ENCODE measurements at regions not wholly inside any gene's neighbourhood (a gene's known extent, or its start where the extent isn't known, plus 50 kb on each side); places are given as distances from the start of the nearest gene placed in this dataset.
"Not testable (repeated sequence)": the region's sequence is repeated elsewhere in the genome, so short reads cannot be mapped to it uniquely, and the experiment has no call there.

DNA sequence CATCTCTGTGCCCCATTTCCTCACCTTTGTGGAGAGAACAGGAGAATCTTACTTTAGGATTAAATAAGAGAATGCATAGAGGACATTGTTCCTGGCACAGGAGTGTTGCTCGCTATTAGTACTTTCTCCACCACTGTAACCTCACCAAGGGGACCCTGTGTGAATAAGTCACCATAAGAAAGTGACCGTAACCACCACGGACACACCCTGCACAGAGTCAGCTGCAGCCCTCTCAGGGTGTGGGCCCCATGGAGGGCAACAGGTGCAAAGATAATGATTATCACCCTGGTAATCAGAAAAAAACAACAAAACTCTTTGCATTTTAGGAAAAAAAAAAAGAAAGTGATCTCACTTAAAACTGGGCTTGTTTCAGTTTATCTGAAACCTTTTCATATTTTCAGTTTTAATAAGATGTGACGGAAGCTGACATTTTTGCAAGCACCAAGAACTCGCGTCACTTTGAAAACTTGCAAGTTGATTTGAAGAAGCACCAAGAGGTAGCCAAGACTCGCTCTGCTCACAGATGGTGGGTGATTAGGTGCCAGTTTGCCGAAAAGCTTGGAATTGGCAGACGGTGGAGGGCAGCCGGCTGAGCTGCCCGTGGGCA lies 87.0 kb upstream of the VRK1 start:
- H3K4me1 ChIP-seq: no peaks in the 10 kb centered on the region
- H3K36me3 ChIP-seq: no peaks in the 10 kb centered on the region
- TF ChIP-seq, protein P1, sequence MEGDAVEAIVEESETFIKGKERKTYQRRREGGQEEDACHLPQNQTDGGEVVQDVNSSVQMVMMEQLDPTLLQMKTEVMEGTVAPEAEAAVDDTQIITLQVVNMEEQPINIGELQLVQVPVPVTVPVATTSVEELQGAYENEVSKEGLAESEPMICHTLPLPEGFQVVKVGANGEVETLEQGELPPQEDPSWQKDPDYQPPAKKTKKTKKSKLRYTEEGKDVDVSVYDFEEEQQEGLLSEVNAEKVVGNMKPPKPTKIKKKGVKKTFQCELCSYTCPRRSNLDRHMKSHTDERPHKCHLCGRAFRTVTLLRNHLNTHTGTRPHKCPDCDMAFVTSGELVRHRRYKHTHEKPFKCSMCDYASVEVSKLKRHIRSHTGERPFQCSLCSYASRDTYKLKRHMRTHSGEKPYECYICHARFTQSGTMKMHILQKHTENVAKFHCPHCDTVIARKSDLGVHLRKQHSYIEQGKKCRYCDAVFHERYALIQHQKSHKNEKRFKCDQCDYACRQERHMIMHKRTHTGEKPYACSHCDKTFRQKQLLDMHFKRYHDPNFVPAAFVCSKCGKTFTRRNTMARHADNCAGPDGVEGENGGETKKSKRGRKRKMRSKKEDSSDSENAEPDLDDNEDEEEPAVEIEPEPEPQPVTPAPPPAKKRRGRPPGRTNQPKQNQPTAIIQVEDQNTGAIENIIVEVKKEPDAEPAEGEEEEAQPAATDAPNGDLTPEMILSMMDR (IDR thresholded peaks at IDR 0.05): no peak
- peaks cover 20% of the 10 kb centered on the region for H3K27me3 ChIP-seq (ENCODE audit: low read depth)
- no peak for ATAC-seq
- no peaks in the 10 kb centered on the region for H3K9me3 ChIP-seq
- H3K4me3 ChIP-seq: no peak overlapping the region
- no peak for DNase-seq
- no peak overlapping the region for H3K27ac ChIP-seq
- intact Hi-C loops (cut with DNase I): no loop called here

DNA sequence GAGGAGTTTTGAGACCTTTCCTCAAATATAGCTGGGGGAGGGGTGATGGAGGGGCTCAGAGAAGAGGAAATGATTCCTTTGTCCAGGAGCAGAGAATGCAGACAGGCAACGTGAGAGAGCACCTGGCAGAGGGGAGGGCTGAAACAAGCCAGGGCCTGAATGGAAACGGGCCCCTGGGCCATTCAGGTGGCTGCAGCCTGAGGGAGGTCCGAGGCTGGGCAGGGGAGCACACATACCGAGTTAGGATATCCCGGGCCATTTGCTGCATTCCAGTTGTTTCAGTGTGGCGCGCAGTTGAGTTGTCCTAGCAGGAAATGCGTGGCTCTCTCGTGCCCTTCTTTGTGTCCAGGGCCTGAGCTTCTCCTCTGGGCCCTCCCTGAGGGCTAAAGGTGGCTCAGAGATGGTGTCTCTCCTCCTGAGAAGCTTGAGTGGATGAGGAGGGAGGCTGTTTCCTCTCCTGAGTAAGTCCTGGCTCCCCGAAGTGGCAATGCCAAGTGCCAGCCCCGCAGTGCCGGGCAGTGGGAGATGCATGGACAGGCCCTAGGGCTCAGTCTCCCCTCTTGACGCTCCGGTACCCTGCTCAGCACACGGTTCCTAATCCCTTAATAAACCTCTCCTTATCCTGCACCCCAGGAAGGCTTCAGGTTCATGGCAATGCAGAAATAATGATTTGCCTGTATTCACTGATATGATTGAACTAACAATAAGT lies 85.5 kb upstream of the VRK1 start:
- Histone ChIP-seq H3K27ac (no peak overlapping the region), H3K9me3 (no peaks in the 10 kb centered on the region), H3K4me3 (no peak overlapping the region), H3K27me3 (ENCODE audit: low read depth) (peaks cover 20% of the 10 kb centered on the region), H3K36me3 (no peaks in the 10 kb centered on the region), H3K4me1 (no peaks in the 10 kb centered on the region)
- intact Hi-C loops (cut with DNase I): no loop called here
- DNase-seq (no peak), ATAC-seq (peak in 1 of 2 donors; percentile 21)
- TF ChIP-seq, protein P1 (IDR thresholded peaks at IDR 0.05): no peak

DNA sequence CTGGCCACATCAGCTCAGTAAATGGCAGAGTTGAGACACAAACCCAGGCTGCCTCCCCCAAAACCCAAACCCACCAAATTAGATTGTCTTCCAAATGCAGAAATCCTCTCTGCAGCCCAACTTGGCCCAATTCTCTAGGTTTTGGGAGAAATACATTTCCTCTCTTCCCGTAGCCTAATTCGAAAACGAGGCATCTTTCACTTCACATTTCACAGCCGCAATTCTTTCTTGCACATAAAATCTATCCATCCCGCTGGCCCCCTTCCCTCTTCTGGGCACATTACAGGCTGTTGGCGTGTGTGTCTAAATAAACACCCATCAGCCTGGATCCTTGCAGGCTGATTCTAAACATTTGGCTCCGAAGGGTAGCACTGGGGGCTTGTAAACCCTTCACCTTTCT lies 83.8 kb upstream of the VRK1 start:
- Histone ChIP-seq H3K36me3 (no peaks in the 10 kb centered on the region), H3K4me3 (no peak overlapping the region), H3K9me3 (no peaks in the 10 kb centered on the region), H3K27ac (no peak overlapping the region), H3K4me1 (no peaks in the 10 kb centered on the region), H3K27me3 (ENCODE audit: low read depth) (peaks cover 20% of the 10 kb centered on the region)
- TF ChIP-seq, protein P1 (IDR thresholded peaks at IDR 0.05): no peak
- ATAC-seq (no peak), DNase-seq (no peak)
- intact Hi-C loops (cut with DNase I): no loop called here

DNA sequence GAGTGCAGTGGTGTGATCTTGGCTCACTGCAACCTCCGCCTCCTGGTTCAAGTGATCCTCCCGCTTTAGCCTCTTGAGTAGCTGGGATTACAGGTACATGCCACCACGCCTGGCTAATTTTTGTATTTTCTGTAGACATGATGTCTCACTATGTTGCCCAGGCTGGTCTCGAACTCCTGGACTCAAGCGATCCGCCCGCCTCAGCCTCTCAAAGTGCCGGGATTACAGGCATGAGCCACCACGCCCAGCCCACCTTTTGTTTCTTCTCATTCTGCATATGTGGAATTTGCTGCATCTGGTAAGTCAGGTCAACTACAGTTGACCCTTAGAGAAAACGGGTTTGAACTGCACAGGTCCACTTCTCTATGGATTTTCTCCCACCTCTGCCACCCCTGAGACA lies 82.6 kb upstream of the VRK1 start:
- H3K9me3 ChIP-seq; H3K27ac ChIP-seq; intact Hi-C loops (cut with DNase I); ATAC-seq; H3K4me3 ChIP-seq; DNase-seq; H3K36me3 ChIP-seq; H3K4me1 ChIP-seq: not testable (repeated sequence)
- peaks cover 20% of the 10 kb centered on the region for H3K27me3 ChIP-seq (ENCODE audit: low read depth)

DNA sequence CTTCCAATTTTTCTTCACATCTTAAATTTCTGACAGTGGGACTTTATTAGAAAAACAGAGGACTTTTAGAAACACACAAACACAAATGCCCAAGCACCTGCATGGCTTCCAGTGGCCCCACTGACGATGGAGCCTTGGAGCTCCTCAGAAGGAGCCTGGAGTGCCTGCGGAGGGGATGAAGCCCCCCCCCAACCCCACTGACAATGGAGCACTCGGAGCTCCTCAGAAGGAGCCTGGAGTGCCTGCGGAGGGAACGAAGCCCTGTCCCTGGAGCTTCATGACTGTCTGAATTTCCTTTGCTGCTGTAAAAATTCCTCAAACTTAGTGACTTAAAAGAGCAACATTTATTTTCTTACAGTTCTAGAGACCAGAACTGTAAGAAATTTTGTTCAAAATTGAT lies 80.1 kb upstream of the VRK1 start:
- intact Hi-C loops (cut with DNase I): no loop called here

DNA sequence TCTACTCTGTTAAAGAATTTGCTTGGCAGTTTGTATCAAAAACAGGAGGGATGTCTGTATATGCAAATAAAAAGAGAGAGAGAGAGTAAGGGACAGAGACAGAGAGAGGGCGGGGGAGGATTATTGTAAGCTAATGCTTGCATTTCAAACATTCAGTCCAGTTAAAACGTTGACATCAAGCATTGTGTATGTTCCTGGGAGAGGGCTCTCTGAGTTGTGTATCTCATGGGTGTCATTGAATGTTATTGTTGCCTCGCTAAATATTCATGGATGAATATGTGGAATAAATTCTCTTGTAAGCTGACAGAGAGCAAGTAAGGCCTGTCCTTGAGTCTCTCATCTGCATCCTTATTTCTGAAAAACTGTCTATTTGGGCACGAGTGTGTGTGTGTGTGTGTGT lies 78.8 kb upstream of the VRK1 start:
- Histone ChIP-seq H3K9me3 (no peaks in the 10 kb centered on the region), H3K36me3 (no peaks in the 10 kb centered on the region), H3K27ac (no peak overlapping the region), H3K4me1 (no peaks in the 10 kb centered on the region), H3K27me3 (ENCODE audit: low read depth) (no peaks in the 10 kb centered on the region), H3K4me3 (no peak overlapping the region)
- intact Hi-C loops (cut with DNase I): no loop called here
- ATAC-seq: no peak
- TF ChIP-seq, protein P1 (IDR thresholded peaks at IDR 0.05): no peak
- DNase-seq: no peak

More for the DNA sequence above, 80.1 kb upstream of the VRK1 start:
- H3K27ac ChIP-seq: no peak overlapping the region
- H3K4me3 ChIP-seq: no peak overlapping the region
- no peaks in the 10 kb centered on the region for H3K9me3 ChIP-seq
- peaks cover 7% of the 10 kb centered on the region for H3K27me3 ChIP-seq (ENCODE audit: low read depth)
- no peaks in the 10 kb centered on the region for H3K36me3 ChIP-seq
- ATAC-seq (no peak), DNase-seq (no peak)
- no peaks in the 10 kb centered on the region for H3K4me1 ChIP-seq
- TF ChIP-seq, protein P1 (IDR thresholded peaks at IDR 0.05): no peak

DNA sequence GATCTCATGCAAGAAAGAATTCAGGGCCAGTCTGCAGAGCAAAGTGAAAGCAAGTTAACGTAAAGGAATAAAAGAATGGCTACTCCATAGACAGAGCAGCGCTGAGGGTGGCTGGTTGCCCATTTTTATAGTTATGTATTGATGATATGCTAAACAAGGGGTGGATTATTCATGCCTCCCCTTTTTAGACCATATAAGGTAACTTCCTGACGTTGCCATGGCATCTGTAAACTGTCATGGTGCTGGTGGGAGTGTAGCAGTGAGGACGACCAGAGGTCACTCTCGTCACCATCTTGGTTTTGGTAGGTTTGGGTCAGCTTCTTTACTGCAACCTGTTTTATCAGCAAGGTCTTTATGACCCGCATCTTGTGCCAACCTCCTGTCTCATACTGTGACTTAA lies 76.5 kb upstream of the VRK1 start:
- H3K4me3 ChIP-seq; H3K4me1 ChIP-seq; H3K27ac ChIP-seq; DNase-seq; intact Hi-C loops (cut with DNase I); H3K27me3 ChIP-seq (ENCODE audit: low read depth); H3K36me3 ChIP-seq; ATAC-seq; H3K9me3 ChIP-seq: not testable (repeated sequence)

Measured in lower lobe of right lung (tissue), 2 donors.